GM19455 (cell line): ENCODE measurements at regions not wholly inside any gene's neighbourhood (a gene's known extent, or its start where the extent isn't known, plus 50 kb on each side); places are given as distances from the start of the nearest gene placed in this dataset.
"Not testable (repeated sequence)": the region's sequence is repeated elsewhere in the genome, so short reads cannot be mapped to it uniquely, and the experiment has no call there.

Experiments used
- ATAC-seq: cut with Tn5 transposase; IDR thresholded peaks from one replicate; pipeline ENCODE4 v1.9.1; 2021; ENCODE audit not compliant: unreplicated experiment

GRCh38 chr6:62889240-62889639, 322.0 kb upstream of the FKBP1C start:
- no peak for ATAC-seq

GRCh38 chr6:62891065-62891647, 320.1 kb upstream of the FKBP1C start:
- no peak for ATAC-seq

- no peak for ATAC-seq
These were observed 317.2 kb upstream of the FKBP1C start for GRCh38 chr6:62894114-62894513.

- ATAC-seq: no peak
These were observed 308.0 kb upstream of the FKBP1C start for GRCh38 chr6:62903266-62903665.

GRCh38 chr6:62904687-62905086, 306.6 kb upstream of the FKBP1C start:
- ATAC-seq: no peak

- ATAC-seq: no peak
These were observed 296.7 kb upstream of the FKBP1C start for GRCh38 chr6:62914530-62914929.

- ATAC-seq: no peak
These were observed 287.5 kb upstream of the FKBP1C start for GRCh38 chr6:62923728-62924127.

GRCh38 chr6:62940848-62941247, 270.4 kb upstream of the FKBP1C start:
- no peak for ATAC-seq

- ATAC-seq: no peak
These were observed 269.3 kb upstream of the FKBP1C start for GRCh38 chr6:62942000-62942399.

GRCh38 chr6:62968834-62969233, 242.4 kb upstream of the FKBP1C start:
- ATAC-seq: no peak

- no peak for ATAC-seq
These were observed 239.2 kb upstream of the FKBP1C start for GRCh38 chr6:62971976-62972658.

GRCh38 chr6:62974452-62974851, 236.8 kb upstream of the FKBP1C start:
- ATAC-seq: no peak

GRCh38 chr6:62976566-62976965, 234.7 kb upstream of the FKBP1C start:
- no peak for ATAC-seq

GRCh38 chr6:62978920-62979319, 232.3 kb upstream of the FKBP1C start:
- no peak for ATAC-seq

GRCh38 chr6:62980093-62980492, 231.2 kb upstream of the FKBP1C start:
- ATAC-seq: no peak

- ATAC-seq: no peak
These were observed 230.5 kb upstream of the FKBP1C start for GRCh38 chr6:62980724-62981123.

GRCh38 chr6:62982951-62983350, 228.3 kb upstream of the FKBP1C start:
- ATAC-seq: no peak

GRCh38 chr6:62991696-62992095, 219.6 kb upstream of the FKBP1C start:
- ATAC-seq: not testable (repeated sequence)

GRCh38 chr6:62993951-62994350, 217.3 kb upstream of the FKBP1C start:
- ATAC-seq: no peak

GRCh38 chr6:62998022-62998421, 213.2 kb upstream of the FKBP1C start:
- ATAC-seq: no peak

- not testable (repeated sequence) for ATAC-seq
These were observed 212.0 kb upstream of the FKBP1C start for GRCh38 chr6:62999242-62999641.

GRCh38 chr6:62999796-63000195, 211.5 kb upstream of the FKBP1C start:
- no peak for ATAC-seq

- not testable (repeated sequence) for ATAC-seq
These were observed 205.3 kb upstream of the FKBP1C start for GRCh38 chr6:63006018-63006417.
